OCI-LY7 (cell line): ENCODE measurements at regions not wholly inside any gene's neighbourhood (a gene's known extent, or its start where the extent isn't known, plus 50 kb on each side); places are given as distances from the start of the nearest gene placed in this dataset.

Experiments used
- BruUV-seq: library from RNA; stranded (reverse); fragments of 400-500 nt; replicated peaks from 2 replicates; lab custom pipeline; 2021; lab: Mats Ljungman, UMichigan
- CTCF ChIA-PET: fragments of 300-600 bp; sonication (Branson Sonifier 250); formaldehyde crosslinking; loops from one replicate; lab custom pipeline; 2022; ENCODE audit warnings: antibody characterized with exemption; ENCODE audit not compliant: unreplicated experiment; lab: Charles Lee
- POLR2A ChIA-PET: fragments of 300-600 bp; sonication (Branson Sonifier 250); formaldehyde crosslinking; loops from one replicate; lab custom pipeline; 2022; ENCODE audit warnings: antibody characterized with exemption; lab: Charles Lee
- DNase-seq: peaks from one replicate; pipeline ENCODE4 v3.0.0-alpha.2; 2015; ENCODE audit warnings: low spot score
- H2AFZ ChIP-seq: fragments of 200-600 bp; sonication (generic), shearing (Covaris generic); 2 replicates; pipeline ENCODE4 v1.6.1; 2014; ENCODE audit warnings: mild to moderate bottlenecking, antibody characterized with exemption, low read length, moderate library complexity
- H3K27ac ChIP-seq: fragments of 200-600 bp; sonication (generic); 2 replicates; pipeline ENCODE4 v1.5.1; 2014; ENCODE audit warnings: mixed run types, low read depth, mild to moderate bottlenecking, moderate library complexity, low read length, inconsistent platforms; ENCODE audit not compliant: poor library complexity, severe bottlenecking
- H3K36me3 ChIP-seq: fragments of 200-600 bp; sonication (generic); 2 replicates; pipeline ENCODE4 v1.6.1; 2014; ENCODE audit warnings: mild to moderate bottlenecking, antibody characterized with exemption, low read length, moderate library complexity, mixed read lengths; ENCODE audit not compliant: insufficient read depth
- H3K4me1 ChIP-seq: fragments of 200-600 bp; sonication (generic); 2 replicates; pipeline ENCODE4 v1.5.1; 2014; ENCODE audit warnings: mild to moderate bottlenecking, low read length; ENCODE audit not compliant: insufficient read depth, poor library complexity, severe bottlenecking
- H3K4me2 ChIP-seq: fragments of 200-600 bp; sonication (generic); 2 replicates; pipeline ENCODE4 v1.6.1; 2014; ENCODE audit warnings: mild to moderate bottlenecking, low read length
- H3K4me3 ChIP-seq: fragments of 200-600 bp; sonication (generic); 2 replicates; pipeline ENCODE4 v1.5.1; 2014; ENCODE audit warnings: mild to moderate bottlenecking, low read depth, low read length; ENCODE audit not compliant: poor library complexity, severe bottlenecking
- H3K79me2 ChIP-seq: fragments of 200-600 bp; sonication (generic); 2 replicates; pipeline ENCODE4 v1.6.1; 2016; ENCODE audit warnings: low read depth, mild to moderate bottlenecking, low read length, moderate library complexity, mixed read lengths; ENCODE audit not compliant: insufficient read depth
- H3K9me2 ChIP-seq: fragments of 200-600 bp; sonication (generic); 2 replicates; pipeline ENCODE4 v1.6.1; 2016; ENCODE audit warnings: mild to moderate bottlenecking, low read length, mixed read lengths; ENCODE audit not compliant: insufficient read depth
- H3K9me3 ChIP-seq: fragments of 200-600 bp; sonication (generic); 2 replicates; pipeline ENCODE4 v1.6.1; 2014; ENCODE audit warnings: mild to moderate bottlenecking, mixed run types, low read length, mixed read lengths
- H4K20me1 ChIP-seq: fragments of 200-600 bp; sonication (generic); 2 replicates; pipeline ENCODE4 v1.6.1; 2014; ENCODE audit warnings: mild to moderate bottlenecking, antibody characterized with exemption, low read length, moderate library complexity, mixed read lengths; ENCODE audit not compliant: insufficient read depth
- CTCF ChIP-seq: fragments of 200-600 bp; sonication (generic); conservative IDR thresholded peaks from 2 replicates; pipeline ENCODE4 v1.5.1; 2014; ENCODE audit warnings: mild to moderate bottlenecking, antibody characterized with exemption, low read length, moderate library complexity, mixed read lengths
- EZH2phosphoT487 ChIP-seq: fragments of 200-600 bp; sonication (generic); IDR thresholded peaks from 2 replicates; pipeline ENCODE4 v1.6.1; 2018; ENCODE audit warnings: low read depth, borderline replicate concordance, mild to moderate bottlenecking, mixed run types, antibody characterized with exemption, low read length, moderate library complexity, mixed read lengths
- intact Hi-C: fragments of 100-400 bp; cut with micrococcal nuclease; formaldehyde crosslinking; loops from one replicate; pipeline ENCODE4 v1.10.0; 2022; ENCODE audit not compliant: unreplicated experiment

- ChIA-PET CTCF (no interaction called here), POLR2A (no interaction called here)
- DNase-seq = no peak
- Histone ChIP-seq H3K4me2 (no peak overlapping the region), H3K36me3 (no peaks in the 10 kb centered on the region), H3K27ac (no peak overlapping the region), H3K4me1 (no peaks in the 10 kb centered on the region), H3K4me3 (no peak overlapping the region), H2AFZ (no peak overlapping the region), H3K9me2 (no peaks in the 10 kb centered on the region), H4K20me1 (no peaks in the 10 kb centered on the region), H3K9me3 (no peaks in the 10 kb centered on the region), H3K79me2 (no peaks in the 10 kb centered on the region)
- no TSS peak for BruUV-seq
- TF ChIP-seq CTCF = no peak
- no peak for TF ChIP-seq EZH2phosphoT487
- intact Hi-C loops = no loop called here
Observed at GRCh38 chr15:95816591-95816990, 513.9 kb upstream of the NR2F2 start.

- Histone ChIP-seq H3K9me3 (no peaks in the 10 kb centered on the region), H3K79me2 (no peaks in the 10 kb centered on the region), H3K9me2 (no peaks in the 10 kb centered on the region), H3K27ac (no peak overlapping the region), H3K36me3 (no peaks in the 10 kb centered on the region), H3K4me2 (no peak overlapping the region), H3K4me1 (no peaks in the 10 kb centered on the region), H4K20me1 (no peaks in the 10 kb centered on the region), H3K4me3 (no peak overlapping the region), H2AFZ (no peak overlapping the region)
- CTCF ChIA-PET = no interaction called here
- intact Hi-C loops = no loop called here
- no peak for DNase-seq
- POLR2A ChIA-PET = no interaction called here
- no TSS peak for BruUV-seq
- TF ChIP-seq EZH2phosphoT487 (no peak), CTCF (no peak)
Observed at GRCh38 chr15:95822961-95823360, 507.5 kb upstream of the NR2F2 start.

GRCh38 chr15:95825208-95825607 is 505.3 kb upstream of the NR2F2 start:
- H3K4me2 ChIP-seq = no peak overlapping the region
- H3K9me3 ChIP-seq = no peaks in the 10 kb centered on the region
- no peak for DNase-seq
- H3K4me3 ChIP-seq = no peak overlapping the region
- POLR2A ChIA-PET = interaction anchor here (1.3 kb wide), 1 partner anchor 17 kb away, joined by 3 read pairs; no protein-coding TSS in a partner anchor
- no TSS peak for BruUV-seq
- no peaks in the 10 kb centered on the region for H3K36me3 ChIP-seq
- H3K9me2 ChIP-seq = no peaks in the 10 kb centered on the region
- no peak overlapping the region for H3K27ac ChIP-seq
- TF ChIP-seq EZH2phosphoT487 = no peak
- no peak for TF ChIP-seq CTCF
- CTCF ChIA-PET = no interaction called here
- H3K4me1 ChIP-seq = no peaks in the 10 kb centered on the region
- H4K20me1 ChIP-seq = no peaks in the 10 kb centered on the region
- intact Hi-C loops = no loop called here
- no peak overlapping the region for H2AFZ ChIP-seq
- H3K79me2 ChIP-seq = no peaks in the 10 kb centered on the region
